ENCODE measurements at regions not wholly inside any gene's neighbourhood (a gene's known extent, or its start where the extent isn't known, plus 50 kb on each side); places are given as distances from the start of the nearest gene placed in this dataset.
"Not testable (repeated sequence)": the region's sequence is repeated elsewhere in the genome, so short reads cannot be mapped to it uniquely, and the experiment has no call there.

DNA sequence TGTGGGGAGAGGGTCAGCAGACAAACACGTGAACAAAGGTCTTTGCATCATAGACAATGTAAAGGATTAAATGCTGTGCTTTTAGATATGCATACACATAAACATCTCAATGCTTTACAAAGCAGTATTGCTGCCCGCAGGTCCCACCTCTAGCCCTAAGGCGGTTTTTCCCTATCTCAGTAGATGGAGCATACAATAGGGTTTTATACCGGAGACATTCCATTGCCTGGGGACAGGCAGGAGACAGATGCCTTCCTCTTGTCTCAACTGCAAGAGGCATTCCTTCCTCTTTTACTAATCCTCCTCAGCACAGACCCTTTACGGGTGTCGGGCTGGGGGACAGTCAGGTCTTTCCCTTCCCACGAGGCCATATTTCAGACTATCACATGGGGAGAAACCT, 279.5 kb downstream of the AKAIN1 start:
- not testable (repeated sequence) for DNase-seq (ENCODE audit: low spot score in 2 of 2); H3K27ac Mint-ChIP-seq; H3K36me3 Mint-ChIP-seq; ATAC-seq
- H3K9me3 Mint-ChIP-seq = peaks cover 0 to 12% of the 10 kb centered on the region in 2 donors

DNA sequence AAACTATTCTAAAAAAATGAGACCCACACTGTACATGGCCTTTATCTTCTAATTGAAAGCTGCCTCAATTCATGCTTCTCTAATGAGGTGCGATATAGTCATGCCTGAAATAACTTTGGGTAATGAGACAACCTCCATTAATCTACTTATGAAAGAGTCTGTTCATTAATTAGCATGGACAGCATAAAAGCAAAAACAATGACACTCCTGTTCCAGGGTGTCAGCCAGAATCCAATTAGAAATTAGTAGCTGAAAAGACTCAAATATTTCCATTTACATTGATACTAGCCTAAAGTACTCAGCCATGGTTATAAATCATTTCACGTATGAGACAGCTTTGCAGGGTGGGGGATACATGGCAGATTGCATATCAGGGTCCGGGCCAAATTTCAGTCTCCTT, 288.7 kb downstream of the AKAIN1 start:
- ATAC-seq (no peak), DNase-seq (ENCODE audit: low spot score in 2 of 2) (no peak)
- Mint-ChIP-seq H3K36me3 (no peaks in the 10 kb centered on the region), H3K9me3 (peaks cover 0 to 11% of the 10 kb centered on the region in 2 donors), H3K27ac (no peak overlapping the region)

DNA sequence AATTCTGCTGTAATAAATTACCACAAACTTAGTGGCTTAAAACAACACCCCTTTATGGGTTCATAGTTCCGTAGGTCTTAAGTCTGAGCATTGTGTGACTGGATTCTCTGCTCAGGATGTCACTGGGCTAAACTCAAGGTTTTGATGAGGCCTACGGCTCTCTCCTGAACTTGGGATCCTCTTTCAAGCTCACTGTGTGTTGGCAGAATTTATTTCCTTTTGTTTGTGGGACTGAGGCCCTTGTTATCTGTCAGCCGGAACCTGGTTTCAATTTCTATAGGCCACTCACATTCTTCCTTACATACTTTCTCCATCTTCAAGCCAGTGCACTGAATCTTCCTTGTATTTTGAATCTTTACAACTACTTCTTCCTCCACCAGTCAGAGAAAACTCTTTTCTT, 290.2 kb downstream of the AKAIN1 start:
- Mint-ChIP-seq H3K27ac (no peak overlapping the region), H3K36me3 (no peaks in the 10 kb centered on the region), H3K9me3 (peaks cover 0 to 15% of the 10 kb centered on the region in 2 donors)
- no peak for ATAC-seq
- DNase-seq (ENCODE audit: low spot score in 2 of 2) = no peak

DNA sequence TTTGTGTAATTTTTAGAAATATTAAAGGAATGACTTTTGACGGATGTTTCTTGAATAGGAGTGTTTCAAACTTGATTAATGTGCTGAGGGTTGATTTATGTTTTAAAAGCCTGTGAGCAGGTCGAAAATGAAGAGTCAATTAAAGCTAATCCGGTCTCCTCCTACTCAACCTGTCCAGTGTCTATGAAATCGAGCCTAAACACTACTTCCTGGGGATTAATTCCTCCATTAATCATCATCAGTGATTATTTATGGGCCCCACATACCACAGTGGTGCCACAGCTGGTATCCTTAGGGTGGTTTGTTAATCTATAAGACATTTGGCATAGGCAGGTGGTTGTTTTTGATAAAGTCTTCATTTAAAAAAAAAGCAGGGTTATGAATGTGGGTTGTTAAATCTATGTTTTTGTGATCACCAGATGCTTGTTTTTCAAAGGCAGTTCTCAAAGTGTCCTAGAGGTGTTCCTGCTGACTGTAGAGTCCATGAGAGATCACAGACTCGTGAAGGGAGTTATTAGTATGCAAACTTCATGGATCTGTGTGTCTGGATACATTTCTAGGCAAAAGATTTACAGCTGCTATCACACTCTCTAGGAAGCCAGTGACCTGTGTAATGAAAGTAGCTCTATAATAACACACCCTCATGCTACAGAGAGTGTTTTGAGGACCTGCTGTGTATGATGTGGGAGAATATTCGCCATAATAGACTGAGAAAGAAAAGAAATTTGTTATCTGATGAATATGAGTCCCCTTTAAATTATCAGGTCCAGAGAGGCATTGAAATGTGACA, 308.6 kb downstream of the AKAIN1 start:
- ATAC-seq = no peak
- Mint-ChIP-seq H3K36me3 (peaks cover 0 to 4% of the 10 kb centered on the region in 2 donors), H3K9me3 (peaks cover 14 to 18% of the 10 kb centered on the region in 2 donors), H3K27ac (no peak overlapping the region)
- DNase-seq (ENCODE audit: low spot score in 2 of 2) = no peak

DNA sequence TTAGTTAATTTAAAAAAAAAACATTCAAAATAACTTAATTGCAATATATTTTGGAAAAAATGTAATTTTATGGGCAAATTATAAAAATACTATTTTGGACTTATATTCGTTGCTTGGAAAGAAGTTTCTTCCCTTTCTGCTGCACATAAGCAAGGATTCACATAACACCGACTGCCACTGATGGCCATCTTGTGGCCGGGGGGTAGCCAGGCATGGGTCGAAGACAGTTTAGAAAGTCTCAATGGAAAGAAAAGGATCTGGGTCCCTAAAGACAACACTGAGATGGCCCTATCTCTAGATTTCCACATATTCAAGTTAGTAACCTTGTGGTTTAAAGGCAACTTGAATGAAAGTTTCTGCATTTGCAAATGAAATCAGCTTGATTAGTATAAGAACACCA, 318.6 kb downstream of the AKAIN1 start:
- Mint-ChIP-seq H3K9me3 (peaks cover 7 to 11% of the 10 kb centered on the region in 2 donors), H3K36me3 (no peaks in the 10 kb centered on the region), H3K27ac (no peak overlapping the region)
- no peak for ATAC-seq
- no peak for DNase-seq (ENCODE audit: low spot score in 2 of 2)

DNA sequence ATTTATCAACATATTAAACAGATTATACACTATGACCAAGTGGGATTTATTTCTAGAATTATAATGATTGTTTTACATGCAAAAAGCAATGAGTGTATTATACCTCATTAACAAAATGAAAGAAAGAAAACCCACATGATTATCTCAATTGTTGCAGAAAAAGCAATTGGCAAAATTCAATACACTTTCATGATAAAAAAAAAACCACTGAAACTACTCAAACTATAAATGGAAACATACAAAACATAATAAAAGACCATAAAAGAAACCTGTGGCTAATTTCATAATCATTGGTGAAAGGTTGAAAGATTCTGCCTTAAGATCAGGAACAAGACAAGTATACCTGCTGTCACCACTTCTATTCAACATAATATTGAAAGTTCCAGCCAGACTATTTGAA, 325.9 kb downstream of the AKAIN1 start:
- Mint-ChIP-seq H3K9me3 (peaks cover 12 to 18% of the 10 kb centered on the region in 2 donors), H3K36me3 (peaks cover 0 to 12% of the 10 kb centered on the region in 2 donors), H3K27ac (no peak overlapping the region)
- ATAC-seq = no peak
- no peak for DNase-seq (ENCODE audit: low spot score in 2 of 2)

DNA sequence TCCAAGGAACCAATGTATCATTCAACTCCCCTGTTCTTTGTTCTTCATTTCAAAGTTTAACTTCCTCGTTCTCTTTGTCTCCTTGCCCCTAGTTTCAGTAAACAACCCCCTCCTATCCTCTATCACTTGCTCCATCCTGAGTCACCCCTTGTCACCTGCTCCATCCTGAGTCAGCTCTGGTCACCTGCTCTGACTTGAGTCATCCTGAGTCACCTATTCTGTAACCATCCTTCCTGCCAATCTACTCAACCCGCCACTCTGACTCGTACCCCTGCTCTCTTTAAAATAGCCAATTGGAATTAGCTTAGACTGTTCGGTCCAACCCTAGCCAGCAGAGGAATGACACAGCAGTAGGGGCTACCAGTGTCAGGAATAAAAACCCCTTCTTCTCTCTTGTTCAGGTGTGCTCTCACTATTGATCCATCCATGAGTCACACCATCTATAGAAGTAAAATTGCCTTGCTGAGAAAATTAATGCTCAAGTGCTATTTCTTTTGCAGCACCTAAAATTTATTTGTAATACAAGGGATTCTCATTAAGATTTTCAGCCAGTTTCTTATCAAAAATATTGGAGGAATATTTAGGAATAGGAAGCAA, 326.8 kb downstream of the AKAIN1 start:
- peaks cover 12 to 18% of the 10 kb centered on the region in 2 donors for H3K9me3 Mint-ChIP-seq
- ATAC-seq (peak in 1 of 2 donors; percentile 60), DNase-seq (ENCODE audit: low spot score in 2 of 2) (no peak)
- H3K27ac Mint-ChIP-seq = no peak overlapping the region
- peaks cover 0 to 12% of the 10 kb centered on the region in 2 donors for H3K36me3 Mint-ChIP-seq

DNA sequence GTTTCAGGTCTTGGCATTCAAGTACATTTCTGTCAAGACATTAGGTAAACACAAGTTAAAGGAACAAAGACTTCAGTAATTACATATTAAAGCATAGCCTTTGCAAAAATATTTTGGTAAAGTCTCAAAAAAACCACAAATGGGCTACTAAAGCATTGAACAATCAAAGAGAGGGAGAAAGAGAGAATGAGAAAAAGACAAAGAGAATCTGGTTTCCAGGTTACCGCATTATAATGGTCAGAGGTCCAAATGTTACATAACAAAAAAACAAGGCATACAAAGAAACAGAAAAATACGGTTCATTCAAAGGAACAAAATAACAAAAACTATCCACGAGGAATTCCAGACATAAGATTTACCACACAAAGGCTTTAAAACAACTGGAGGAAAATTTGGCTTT, 327.9 kb downstream of the AKAIN1 start:
- Mint-ChIP-seq H3K27ac (no peak overlapping the region), H3K9me3 (peaks cover 12 to 18% of the 10 kb centered on the region in 2 donors), H3K36me3 (peaks cover 0 to 12% of the 10 kb centered on the region in 2 donors)
- ATAC-seq = no peak
- no peak for DNase-seq (ENCODE audit: low spot score in 2 of 2)

DNA sequence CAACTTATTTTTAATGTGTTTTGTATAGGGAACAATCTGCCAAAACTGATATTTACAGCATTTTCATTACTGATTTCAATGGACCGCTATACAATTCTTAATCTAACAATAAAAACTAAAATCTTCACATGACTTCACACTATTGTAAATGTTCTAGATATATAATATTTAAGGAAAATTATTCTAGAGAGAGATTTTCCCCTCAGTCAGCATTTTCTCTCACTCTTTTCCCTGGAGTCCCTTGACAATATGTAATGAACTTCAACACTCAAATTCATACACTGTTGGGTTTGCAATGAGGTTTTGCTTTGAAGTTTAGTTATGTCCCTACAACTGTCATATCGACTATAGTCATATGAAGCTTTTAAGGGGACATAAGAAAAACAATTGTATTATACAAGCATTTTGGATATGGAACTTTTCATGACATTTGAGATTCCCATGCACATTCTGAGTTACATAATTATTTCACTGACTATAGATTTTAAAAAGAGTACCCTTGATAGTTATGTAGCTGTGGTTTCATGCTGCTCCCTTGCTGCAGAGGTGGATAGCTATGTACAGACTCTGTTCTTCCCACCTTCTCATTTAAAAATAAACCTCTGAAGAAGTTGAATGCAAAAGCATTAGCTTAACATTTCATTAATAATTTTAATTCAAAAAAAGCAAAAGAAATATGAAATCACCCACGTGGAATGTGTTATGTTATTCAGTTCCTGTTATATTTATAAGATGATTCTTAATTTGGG, 338.5 kb downstream of the AKAIN1 start:
- peaks cover 0 to 8% of the 10 kb centered on the region in 2 donors for H3K9me3 Mint-ChIP-seq
- ATAC-seq = no peak
- H3K27ac Mint-ChIP-seq = no peak overlapping the region
- DNase-seq (ENCODE audit: low spot score in 2 of 2) = no peak
- no peaks in the 10 kb centered on the region for H3K36me3 Mint-ChIP-seq

DNA sequence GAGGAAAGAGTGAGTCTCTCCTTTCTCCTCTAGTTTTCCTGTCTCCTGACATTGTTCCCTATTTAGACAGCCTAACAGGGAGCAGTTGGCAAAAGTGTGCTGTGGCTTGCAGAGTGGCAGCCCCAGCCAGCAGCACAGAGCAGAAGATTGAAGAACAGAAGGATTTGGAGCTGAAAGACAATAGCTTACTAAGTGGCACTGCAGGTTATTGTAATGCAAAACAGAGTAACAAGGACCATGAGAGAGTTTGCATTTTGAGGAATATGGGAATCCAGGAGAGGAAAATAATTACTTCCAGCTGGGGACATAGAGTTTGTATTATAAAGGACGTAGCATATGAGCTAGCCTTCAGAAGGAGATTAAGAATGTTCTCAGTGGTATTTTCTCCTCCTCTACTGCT, 342.4 kb downstream of the AKAIN1 start:
- no peaks in the 10 kb centered on the region for H3K36me3 Mint-ChIP-seq
- no peak overlapping the region for H3K27ac Mint-ChIP-seq
- ATAC-seq (no peak), DNase-seq (ENCODE audit: low spot score in 2 of 2) (no peak)
- H3K9me3 Mint-ChIP-seq = no peaks in the 10 kb centered on the region

DNA sequence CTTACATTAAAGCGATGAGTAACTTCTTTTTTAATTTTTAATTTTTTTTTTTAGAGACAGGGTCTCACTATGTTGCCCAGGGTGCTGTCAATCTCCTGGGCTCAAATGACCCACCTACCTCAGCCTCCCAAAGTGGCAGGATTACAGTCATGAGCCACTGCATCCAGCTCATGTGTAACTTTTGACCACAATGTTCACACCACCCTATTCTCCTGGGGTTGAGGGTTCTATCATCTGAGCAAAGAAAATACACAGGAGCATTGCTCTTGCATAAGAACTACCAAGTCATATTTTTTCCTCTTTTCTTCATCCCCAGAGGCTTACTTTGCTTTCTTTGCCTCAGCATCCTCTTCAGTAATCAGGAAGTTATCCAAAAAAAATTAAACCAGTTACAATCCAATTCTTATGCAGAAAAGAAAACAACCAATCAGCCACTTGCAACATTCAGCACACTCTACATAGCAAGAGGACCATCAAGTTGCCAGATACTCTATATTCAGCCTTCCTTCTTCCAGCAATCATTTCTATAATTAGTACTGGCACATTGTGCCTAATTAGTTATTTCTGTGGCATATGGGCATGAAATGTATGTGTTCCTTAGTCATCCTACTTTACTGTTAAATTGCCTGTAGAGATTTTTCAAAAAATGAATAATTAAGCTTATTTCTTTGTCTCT, 345.6 kb downstream of the AKAIN1 start:
- peaks cover 7% of the 10 kb centered on the region in 2 donors for H3K9me3 Mint-ChIP-seq
- no peak overlapping the region for H3K27ac Mint-ChIP-seq
- no peak for DNase-seq (ENCODE audit: low spot score in 2 of 2)
- ATAC-seq = no peak
- H3K36me3 Mint-ChIP-seq = no peaks in the 10 kb centered on the region

DNA sequence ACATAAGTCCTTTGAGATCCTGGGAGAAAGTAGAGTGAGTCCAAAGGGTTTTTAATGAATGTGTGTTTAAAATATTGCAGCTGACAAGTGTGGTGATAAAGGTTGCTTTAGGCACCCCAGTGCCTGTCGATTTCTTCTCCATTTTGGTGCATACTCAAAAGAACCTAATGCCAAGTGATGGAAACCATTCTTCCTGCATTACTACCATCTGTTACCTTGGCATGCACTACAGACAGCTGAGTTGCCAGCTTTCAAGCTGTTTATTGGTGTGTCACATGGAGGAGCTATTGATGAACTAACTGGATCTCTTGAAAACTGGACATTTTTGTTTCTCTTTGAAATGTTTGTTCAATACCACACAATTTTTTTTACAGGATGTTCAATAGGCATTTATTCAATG, 350.0 kb downstream of the AKAIN1 start:
- DNase-seq (ENCODE audit: low spot score in 2 of 2) (no peak), ATAC-seq (no peak)
- Mint-ChIP-seq H3K27ac (no peak overlapping the region), H3K9me3 (peaks cover 7 to 16% of the 10 kb centered on the region in 2 donors), H3K36me3 (no peaks in the 10 kb centered on the region)

DNA sequence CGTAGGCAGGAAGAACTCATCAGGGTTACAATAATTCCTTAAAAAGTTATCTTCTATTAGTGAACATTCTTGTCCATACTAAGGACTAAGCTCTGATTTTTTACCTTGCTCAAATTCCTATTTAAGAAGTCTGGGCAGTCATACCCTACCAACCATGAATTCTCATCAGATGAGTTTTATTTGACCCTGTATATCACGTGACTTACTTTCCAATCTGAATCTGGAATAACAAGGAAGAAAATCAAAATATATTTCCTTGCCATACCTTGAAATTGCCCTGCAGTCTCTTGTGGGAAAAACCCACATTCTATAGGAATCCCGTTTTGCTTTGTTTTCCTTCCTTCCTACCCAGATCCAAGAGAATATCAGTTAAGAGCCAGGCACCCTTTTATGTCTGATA, 352.7 kb downstream of the AKAIN1 start:
- H3K27ac Mint-ChIP-seq = no peak overlapping the region
- no peaks in the 10 kb centered on the region for H3K36me3 Mint-ChIP-seq
- ATAC-seq (no peak), DNase-seq (ENCODE audit: low spot score in 2 of 2) (no peak)
- peaks cover 12 to 16% of the 10 kb centered on the region in 2 donors for H3K9me3 Mint-ChIP-seq

DNA sequence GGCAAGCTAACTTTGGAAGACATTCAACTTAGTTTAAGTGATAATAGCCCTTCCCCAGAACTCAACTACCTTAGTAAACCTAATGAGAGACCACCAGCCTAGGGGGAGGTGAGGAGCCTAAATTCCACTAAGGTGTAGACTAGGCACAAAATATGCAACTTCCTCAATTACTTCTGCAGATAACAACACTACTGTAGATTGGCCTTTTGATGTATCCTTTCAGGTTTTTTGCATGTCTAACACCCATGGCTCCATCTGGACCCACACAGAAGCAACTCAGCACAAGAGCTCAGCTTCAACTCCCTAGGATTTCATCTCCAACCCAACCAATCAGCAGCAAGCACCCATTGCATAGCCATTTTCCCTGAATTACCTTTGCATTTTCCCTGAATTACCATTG, 353.3 kb downstream of the AKAIN1 start:
- DNase-seq (ENCODE audit: low spot score in 2 of 2) (no peak), ATAC-seq (no peak)
- H3K36me3 Mint-ChIP-seq = no peaks in the 10 kb centered on the region
- peaks cover 11 to 16% of the 10 kb centered on the region in 2 donors for H3K9me3 Mint-ChIP-seq
- H3K27ac Mint-ChIP-seq = no peak overlapping the region

DNA sequence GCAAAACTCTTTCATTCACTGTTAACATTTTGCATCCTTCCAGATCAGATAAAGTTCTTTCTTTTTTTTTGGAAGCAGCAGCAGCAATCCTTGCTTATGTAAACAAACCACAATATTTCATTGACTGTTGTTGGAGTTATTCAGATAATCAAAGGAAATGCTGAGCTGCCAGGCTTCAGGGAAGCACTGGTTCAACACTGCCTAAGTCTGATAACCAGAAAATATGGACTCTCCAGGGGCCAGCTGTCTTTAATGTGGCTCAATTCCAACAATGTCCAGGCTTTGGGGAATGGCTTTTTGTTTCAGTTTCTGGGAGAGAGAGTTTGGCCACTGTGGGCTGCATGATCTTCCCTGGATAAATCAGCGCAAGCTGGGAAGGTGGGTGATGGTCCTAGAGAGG, 354.3 kb downstream of the AKAIN1 start:
- Mint-ChIP-seq H3K27ac (no peak overlapping the region), H3K36me3 (no peaks in the 10 kb centered on the region), H3K9me3 (peaks cover 11 to 16% of the 10 kb centered on the region in 2 donors)
- ATAC-seq = no peak
- DNase-seq (ENCODE audit: low spot score in 2 of 2) = no peak

DNA sequence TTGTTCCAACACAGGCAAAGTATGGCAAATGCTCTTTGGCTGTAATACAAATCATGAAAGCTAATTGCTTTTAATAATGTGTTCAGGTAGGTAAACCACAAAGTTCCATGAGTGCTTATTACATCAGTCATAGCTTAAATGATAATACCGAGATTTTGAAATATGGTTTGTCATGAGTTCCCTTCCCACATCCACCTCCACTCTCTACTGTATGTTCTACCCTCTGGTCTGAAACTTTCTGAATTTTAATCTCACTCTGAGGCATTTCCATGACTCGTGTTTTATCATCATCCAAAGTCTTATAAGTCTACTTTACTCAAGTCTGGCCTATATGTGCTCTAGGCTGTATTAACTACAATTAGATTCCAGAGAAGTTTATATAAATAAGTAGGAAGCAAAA, 354.8 kb downstream of the AKAIN1 start:
- Mint-ChIP-seq H3K9me3 (peaks cover 8 to 12% of the 10 kb centered on the region in 2 donors), H3K27ac (no peak overlapping the region), H3K36me3 (no peaks in the 10 kb centered on the region)
- DNase-seq (ENCODE audit: low spot score in 2 of 2) (no peak), ATAC-seq (peak in 1 of 2 donors; percentile 54)

DNA sequence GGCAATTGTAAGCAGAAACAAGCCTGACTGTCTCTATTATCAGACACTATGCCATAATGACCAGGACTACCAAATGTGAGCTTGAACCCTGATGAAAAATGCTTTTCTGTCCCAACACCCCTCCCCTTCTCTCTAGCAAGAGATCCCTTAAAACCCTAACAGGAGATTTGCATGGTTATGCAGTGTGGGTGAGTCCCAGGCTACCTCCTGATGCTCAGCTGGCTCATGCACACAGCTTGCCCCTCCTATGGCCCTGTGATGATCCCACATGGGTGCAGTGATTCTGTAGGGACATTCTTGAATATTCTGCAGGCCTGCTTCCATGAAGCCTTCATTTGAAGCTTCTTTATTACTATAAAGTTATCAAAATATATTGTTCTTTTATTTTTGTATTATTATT, 357.4 kb downstream of the AKAIN1 start:
- H3K36me3 Mint-ChIP-seq = no peaks in the 10 kb centered on the region
- H3K27ac Mint-ChIP-seq = no peak overlapping the region
- no peak for ATAC-seq

More for the DNA sequence above, 357.4 kb downstream of the AKAIN1 start:
- no peak for DNase-seq (ENCODE audit: low spot score in 2 of 2)
- peaks cover 7 to 9% of the 10 kb centered on the region in 2 donors for H3K9me3 Mint-ChIP-seq

Data from activated naive CD4-positive, alpha-beta T cell treated with anti-CD3 and anti-CD28 coated beads, Interleukin-2, amount 50 U/mL, for 72 hours (primary cell).